IMR-90 (cell line): ENCODE measurements at regions not wholly inside any gene's neighbourhood (a gene's known extent, or its start where the extent isn't known, plus 50 kb on each side); places are given as distances from the start of the nearest gene placed in this dataset.

Experiments used
- BHLHE40 ChIP-seq: fragments of 150-350 bp; IDR thresholded peaks from 2 replicates; pipeline ENCODE4 v1.6.1; 2016; ENCODE audit warnings: mild to moderate bottlenecking, low read depth, low read length
- MAZ ChIP-seq: IDR thresholded peaks from 2 replicates; pipeline ENCODE4 v1.6.1; 2012; ENCODE audit warnings: low read depth, mild to moderate bottlenecking, low read length, improper control_type of control experiment, moderate library complexity, borderline replicate concordance
- POLR2A ChIP-seq: IDR thresholded peaks from 2 replicates; pipeline ENCODE4 v1.6.1; 2012; ENCODE audit warnings: mild to moderate bottlenecking, low read depth, low read length
- RCOR1 ChIP-seq: IDR thresholded peaks from 2 replicates; pipeline ENCODE4 v1.6.1; 2012; ENCODE audit warnings: mild to moderate bottlenecking, low read length, improper control_type of control experiment; ENCODE audit not compliant: insufficient replicate concordance
- RFX5 ChIP-seq: IDR thresholded peaks from 2 replicates; pipeline ENCODE4 v1.8.0; 2012; ENCODE audit warnings: low read depth, mild to moderate bottlenecking, low read length, moderate library complexity
- SMC3 ChIP-seq: fragments of 150-350 bp; IDR thresholded peaks from 2 replicates; pipeline ENCODE4 v1.6.1; 2016; ENCODE audit warnings: low read depth, mild to moderate bottlenecking, antibody characterized with exemption, low read length, moderate library complexity
- TF ChIP-seq, protein P1 (sequence below): conservative IDR thresholded peaks from 2 replicates; pipeline ENCODE4 v1.5.1; 2012; ENCODE audit warnings: mild to moderate bottlenecking, low read depth, low read length, improper control_type of control experiment

DNA sequence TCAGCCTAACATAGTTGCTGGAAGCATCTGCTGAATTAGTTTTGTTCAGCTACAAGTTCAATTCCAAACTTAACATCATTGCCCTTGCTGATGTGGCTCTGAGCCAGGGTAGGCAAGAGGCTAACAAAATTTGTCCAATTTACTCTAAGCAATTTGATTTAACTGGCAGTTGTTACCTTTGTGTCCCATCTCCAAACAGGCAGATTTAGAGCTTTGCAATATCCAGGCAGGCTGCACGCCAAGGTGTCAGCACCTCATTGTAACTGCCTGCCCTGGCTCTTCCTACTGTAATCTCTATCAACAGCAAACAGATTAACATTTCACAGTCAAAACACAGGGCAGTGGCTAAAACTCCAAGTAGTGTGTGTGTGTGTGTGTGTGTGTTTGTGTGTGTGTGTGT is 2070.6 kb downstream of the PCDH7 start:
- TF ChIP-seq, protein P1, sequence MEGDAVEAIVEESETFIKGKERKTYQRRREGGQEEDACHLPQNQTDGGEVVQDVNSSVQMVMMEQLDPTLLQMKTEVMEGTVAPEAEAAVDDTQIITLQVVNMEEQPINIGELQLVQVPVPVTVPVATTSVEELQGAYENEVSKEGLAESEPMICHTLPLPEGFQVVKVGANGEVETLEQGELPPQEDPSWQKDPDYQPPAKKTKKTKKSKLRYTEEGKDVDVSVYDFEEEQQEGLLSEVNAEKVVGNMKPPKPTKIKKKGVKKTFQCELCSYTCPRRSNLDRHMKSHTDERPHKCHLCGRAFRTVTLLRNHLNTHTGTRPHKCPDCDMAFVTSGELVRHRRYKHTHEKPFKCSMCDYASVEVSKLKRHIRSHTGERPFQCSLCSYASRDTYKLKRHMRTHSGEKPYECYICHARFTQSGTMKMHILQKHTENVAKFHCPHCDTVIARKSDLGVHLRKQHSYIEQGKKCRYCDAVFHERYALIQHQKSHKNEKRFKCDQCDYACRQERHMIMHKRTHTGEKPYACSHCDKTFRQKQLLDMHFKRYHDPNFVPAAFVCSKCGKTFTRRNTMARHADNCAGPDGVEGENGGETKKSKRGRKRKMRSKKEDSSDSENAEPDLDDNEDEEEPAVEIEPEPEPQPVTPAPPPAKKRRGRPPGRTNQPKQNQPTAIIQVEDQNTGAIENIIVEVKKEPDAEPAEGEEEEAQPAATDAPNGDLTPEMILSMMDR: no peak
- no peak for TF ChIP-seq RCOR1
- no peak for TF ChIP-seq SMC3
- no peak for TF ChIP-seq POLR2A
- TF ChIP-seq RFX5: no peak
- no peak for TF ChIP-seq BHLHE40
- TF ChIP-seq MAZ: no peak
